ENCODE measurements at regions not wholly inside any gene's neighbourhood (a gene's known extent, or its start where the extent isn't known, plus 50 kb on each side); places are given as distances from the start of the nearest gene placed in this dataset.

DNA sequence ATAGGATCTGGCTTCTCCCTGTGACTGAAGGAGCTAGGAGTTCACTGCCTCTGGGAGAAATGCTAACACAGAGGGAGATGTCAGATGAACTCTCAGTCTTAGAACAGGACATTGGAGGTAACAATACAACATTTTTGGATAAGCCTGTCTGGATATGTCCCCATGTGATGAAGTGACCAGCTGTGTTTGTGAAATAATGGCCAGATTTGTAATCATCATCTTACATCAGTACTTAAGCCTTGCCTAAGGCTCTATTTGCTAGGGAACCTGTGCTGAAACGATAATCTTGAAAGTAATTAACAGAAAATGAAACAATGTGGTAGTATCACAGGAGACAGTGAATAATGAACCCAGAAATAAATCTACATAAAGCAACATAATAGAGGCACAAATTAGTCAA is 56.2 kb downstream of the CRPPA start:
- TF ChIP-seq, protein P1, sequence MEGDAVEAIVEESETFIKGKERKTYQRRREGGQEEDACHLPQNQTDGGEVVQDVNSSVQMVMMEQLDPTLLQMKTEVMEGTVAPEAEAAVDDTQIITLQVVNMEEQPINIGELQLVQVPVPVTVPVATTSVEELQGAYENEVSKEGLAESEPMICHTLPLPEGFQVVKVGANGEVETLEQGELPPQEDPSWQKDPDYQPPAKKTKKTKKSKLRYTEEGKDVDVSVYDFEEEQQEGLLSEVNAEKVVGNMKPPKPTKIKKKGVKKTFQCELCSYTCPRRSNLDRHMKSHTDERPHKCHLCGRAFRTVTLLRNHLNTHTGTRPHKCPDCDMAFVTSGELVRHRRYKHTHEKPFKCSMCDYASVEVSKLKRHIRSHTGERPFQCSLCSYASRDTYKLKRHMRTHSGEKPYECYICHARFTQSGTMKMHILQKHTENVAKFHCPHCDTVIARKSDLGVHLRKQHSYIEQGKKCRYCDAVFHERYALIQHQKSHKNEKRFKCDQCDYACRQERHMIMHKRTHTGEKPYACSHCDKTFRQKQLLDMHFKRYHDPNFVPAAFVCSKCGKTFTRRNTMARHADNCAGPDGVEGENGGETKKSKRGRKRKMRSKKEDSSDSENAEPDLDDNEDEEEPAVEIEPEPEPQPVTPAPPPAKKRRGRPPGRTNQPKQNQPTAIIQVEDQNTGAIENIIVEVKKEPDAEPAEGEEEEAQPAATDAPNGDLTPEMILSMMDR (IDR thresholded peaks at IDR 0.05; ENCODE audit: low read depth, low read length): no peak
- H3K27ac ChIP-seq (ENCODE audit: low read depth, low read length): no peak overlapping the region
- no peaks in the 10 kb centered on the region; the same call in 1 of the 2 replicates for H3K9me3 ChIP-seq (ENCODE audit: control insufficient read depth, insufficient read depth, low read length)
- H3K4me3 ChIP-seq (ENCODE audit: low read depth, low read length): no peak overlapping the region
- DNase-seq (ENCODE audit: low read depth, low spot score): no peak
- ChIA-PET POLR2A (no interaction called here), CTCF (no interaction called here)
- H3K27me3 ChIP-seq (ENCODE audit: control insufficient read depth, insufficient read depth, low read length): no peaks in the 10 kb centered on the region

DNA sequence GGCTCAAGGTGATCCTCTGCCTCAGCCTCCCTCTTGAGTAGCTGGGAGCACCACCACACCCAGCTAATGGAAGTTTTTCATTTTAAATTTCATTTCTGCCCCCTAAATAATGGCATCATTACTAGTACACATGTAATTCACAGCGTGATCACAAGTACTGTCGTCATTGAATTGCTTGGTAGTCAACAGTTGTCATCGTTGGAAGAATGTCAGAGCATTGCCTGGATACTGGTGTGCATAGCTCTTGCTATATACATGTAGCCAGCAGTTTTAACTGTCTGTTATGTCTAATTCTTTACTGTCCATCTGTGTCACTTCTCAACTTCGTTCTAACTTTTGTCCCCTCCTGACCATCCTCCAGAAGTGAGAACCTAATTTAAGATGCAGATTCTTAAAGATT is 62.1 kb downstream of the CRPPA start:
- no peaks in the 10 kb centered on the region for H3K9me3 ChIP-seq (ENCODE audit: control insufficient read depth, insufficient read depth, low read length)
- DNase-seq (ENCODE audit: low read depth, low spot score): no peak
- no peak overlapping the region for H3K4me3 ChIP-seq (ENCODE audit: low read depth, low read length)
- no peak overlapping the region for H3K27ac ChIP-seq (ENCODE audit: low read depth, low read length)
- POLR2A ChIA-PET: no interaction called here
- CTCF ChIA-PET: no interaction called here
- TF ChIP-seq, protein P1 (IDR thresholded peaks at IDR 0.05; ENCODE audit: low read depth, low read length): no peak
- no peaks in the 10 kb centered on the region for H3K27me3 ChIP-seq (ENCODE audit: control insufficient read depth, insufficient read depth, low read length)

DNA sequence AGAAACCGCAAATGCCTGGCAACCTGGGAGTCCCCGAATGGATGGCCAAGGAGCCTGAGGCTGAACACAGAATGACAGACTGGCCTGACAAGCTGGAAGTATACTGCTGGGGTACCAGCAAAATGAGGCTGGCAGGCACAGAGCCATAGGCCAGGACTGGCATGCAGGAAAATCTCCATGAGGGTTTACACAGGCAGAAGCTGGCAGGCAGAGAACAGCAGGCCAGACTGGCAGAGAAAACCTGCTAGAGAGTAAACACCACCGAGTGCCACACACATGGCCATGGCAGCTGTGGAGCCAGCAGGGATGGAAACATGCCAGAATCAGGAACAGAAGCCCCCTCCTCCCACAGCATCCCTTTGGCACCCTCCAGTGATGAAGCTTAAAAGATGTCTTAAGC is 63.4 kb downstream of the CRPPA start:
- H3K9me3 ChIP-seq (ENCODE audit: control insufficient read depth, insufficient read depth, low read length): no peaks in the 10 kb centered on the region
- no peak for DNase-seq (ENCODE audit: low read depth, low spot score)
- H3K27me3 ChIP-seq (ENCODE audit: control insufficient read depth, insufficient read depth, low read length): no peaks in the 10 kb centered on the region
- TF ChIP-seq, protein P1 (IDR thresholded peaks at IDR 0.05; ENCODE audit: low read depth, low read length): no peak
- no peak overlapping the region for H3K27ac ChIP-seq (ENCODE audit: low read depth, low read length)
- ChIA-PET POLR2A (no interaction called here), CTCF (interaction anchor here (0.6 kb wide), 1 partner anchor 8 kb away, joined by 3 read pairs; no protein-coding TSS in a partner anchor)
- H3K4me3 ChIP-seq (ENCODE audit: low read depth, low read length): no peak overlapping the region

DNA sequence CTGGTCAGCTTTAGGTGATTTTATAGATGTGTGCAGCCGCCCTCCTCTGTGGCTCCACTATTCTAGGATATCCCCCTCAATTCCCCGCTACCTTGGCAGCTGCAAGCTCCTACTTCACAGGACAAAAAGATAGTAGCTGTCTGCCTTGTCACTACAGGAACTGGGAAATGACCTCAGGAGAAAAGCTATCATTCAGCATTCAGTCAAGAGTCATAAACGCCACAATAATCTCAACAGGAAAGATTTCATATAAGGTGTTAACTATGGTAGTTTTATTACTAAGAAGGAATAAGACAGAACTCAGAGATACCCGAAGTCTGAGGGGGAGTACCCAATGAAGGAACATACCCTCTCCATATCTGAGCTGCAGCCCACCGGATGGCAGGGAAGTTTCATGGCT is 63.9 kb downstream of the CRPPA start:
- H3K9me3 ChIP-seq (ENCODE audit: control insufficient read depth, insufficient read depth, low read length): no peaks in the 10 kb centered on the region
- ChIA-PET POLR2A (no interaction called here), CTCF (no interaction called here)
- no peak overlapping the region for H3K4me3 ChIP-seq (ENCODE audit: low read depth, low read length)
- TF ChIP-seq, protein P1 (IDR thresholded peaks at IDR 0.05; ENCODE audit: low read depth, low read length): no peak
- no peak for DNase-seq (ENCODE audit: low read depth, low spot score)
- H3K27me3 ChIP-seq (ENCODE audit: control insufficient read depth, insufficient read depth, low read length): no peaks in the 10 kb centered on the region
- no peak overlapping the region for H3K27ac ChIP-seq (ENCODE audit: low read depth, low read length)

DNA sequence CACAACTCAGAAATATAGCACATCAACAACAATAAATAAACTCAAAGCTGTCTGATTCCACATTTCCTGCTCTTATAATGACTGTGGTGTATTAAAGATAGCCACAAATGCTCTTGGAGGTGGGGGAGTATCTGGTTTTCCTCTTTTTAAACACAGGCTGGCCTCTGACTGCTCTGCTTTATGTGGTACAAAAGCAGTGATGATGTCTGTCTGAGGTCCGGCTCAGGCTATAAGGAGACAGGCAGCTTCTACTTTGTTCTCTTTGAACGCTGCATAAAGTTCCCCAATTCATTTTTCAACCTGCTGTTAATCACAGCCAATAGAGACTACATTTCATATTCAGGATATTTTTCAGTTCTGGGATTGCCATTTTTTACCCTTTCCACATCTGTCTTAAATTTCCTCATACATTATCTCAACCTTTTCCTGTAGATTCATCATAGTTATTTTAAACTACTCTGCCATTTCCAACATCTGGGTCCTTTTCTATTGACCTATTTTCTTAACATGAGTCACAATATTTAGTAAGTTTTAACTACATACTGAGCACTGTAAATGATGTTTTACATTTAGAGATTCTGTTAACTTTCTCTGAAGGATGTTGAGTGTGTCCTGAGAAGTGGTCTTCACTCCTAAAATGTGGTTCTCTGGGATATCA is 64.9 kb downstream of the CRPPA start:
- Histone ChIP-seq H3K4me3 (ENCODE audit: low read depth, low read length) (no peak overlapping the region), H3K9me3 (ENCODE audit: control insufficient read depth, insufficient read depth, low read length) (no peaks in the 10 kb centered on the region), H3K27ac (ENCODE audit: low read depth, low read length) (no peak overlapping the region), H3K27me3 (ENCODE audit: control insufficient read depth, insufficient read depth, low read length) (no peaks in the 10 kb centered on the region)
- TF ChIP-seq, protein P1 (IDR thresholded peaks at IDR 0.05; ENCODE audit: low read depth, low read length): no peak
- ChIA-PET CTCF (no interaction called here), POLR2A (no interaction called here)
- no peak for DNase-seq (ENCODE audit: low read depth, low spot score)

Measured in AG04450 (cell line).